ENCODE measurements at regions not wholly inside any gene's neighbourhood (a gene's known extent, or its start where the extent isn't known, plus 50 kb on each side); places are given as distances from the start of the nearest gene placed in this dataset.

DNA sequence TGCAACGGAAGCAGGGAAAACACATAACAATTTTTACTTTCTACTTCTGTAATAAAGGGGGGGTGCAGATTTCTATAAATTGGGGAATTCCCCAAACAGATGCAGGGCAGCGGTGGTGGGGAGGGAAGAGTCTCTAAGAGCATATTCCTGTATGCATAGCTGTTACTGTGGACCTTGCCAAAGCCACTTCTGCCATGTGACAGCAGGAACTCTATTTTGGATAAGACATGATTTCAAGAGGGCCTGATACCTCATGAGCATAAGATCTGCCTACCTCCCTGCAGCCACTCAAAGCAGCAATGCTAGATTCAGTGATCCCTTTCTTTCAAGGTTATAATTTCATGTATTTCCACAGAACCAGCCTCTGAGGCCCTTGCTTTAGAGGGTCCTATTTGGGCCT, 86.2 kb upstream of the CNKSR3 start:
- Histone ChIP-seq H3K27ac (no peak overlapping the region), H3K36me3 (no peaks in the 10 kb centered on the region), H3K9me3 (no peaks in the 10 kb centered on the region), H3K4me3 (no peak overlapping the region), H3K4me1 (no peaks in the 10 kb centered on the region), H3K27me3 (no peaks in the 10 kb centered on the region)
- no peak for DNase-seq (ENCODE audit: low spot score in 2 of 2)
- WGBS: 84% methylated on average over 2 of the region's 2 CpGs
- no peak for TF ChIP-seq CTCF (IDR thresholded peaks at IDR 0.05)
- no peak for TF ChIP-seq POLR2AphosphoS5 (IDR thresholded peaks at IDR 0.05)
- no peak for TF ChIP-seq EP300 (IDR thresholded peaks at IDR 0.05)
- TF ChIP-seq POLR2A (IDR thresholded peaks at IDR 0.05): no peak

GRCh38 chr6:154598399-154598798, 87.9 kb upstream of the CNKSR3 start:
- Histone ChIP-seq H3K27ac (no peak overlapping the region), H3K9me3 (no peaks in the 10 kb centered on the region), H3K4me1 (no peaks in the 10 kb centered on the region), H3K4me3 (no peak overlapping the region), H3K36me3 (no peaks in the 10 kb centered on the region), H3K27me3 (no peaks in the 10 kb centered on the region)
- TF ChIP-seq POLR2A (IDR thresholded peaks at IDR 0.05) (no peak), POLR2AphosphoS5 (IDR thresholded peaks at IDR 0.05) (no peak), CTCF (IDR thresholded peaks at IDR 0.05) (no peak), EP300 (IDR thresholded peaks at IDR 0.05) (no peak)
- 92% methylated on average over 6 of the region's 6 CpGs for WGBS
- no peak for DNase-seq (ENCODE audit: low spot score in 2 of 2)

GRCh38 chr6:154602296-154602695, 91.8 kb upstream of the CNKSR3 start:
- WGBS: 80% methylated on average over 5 of the region's 5 CpGs

DNA sequence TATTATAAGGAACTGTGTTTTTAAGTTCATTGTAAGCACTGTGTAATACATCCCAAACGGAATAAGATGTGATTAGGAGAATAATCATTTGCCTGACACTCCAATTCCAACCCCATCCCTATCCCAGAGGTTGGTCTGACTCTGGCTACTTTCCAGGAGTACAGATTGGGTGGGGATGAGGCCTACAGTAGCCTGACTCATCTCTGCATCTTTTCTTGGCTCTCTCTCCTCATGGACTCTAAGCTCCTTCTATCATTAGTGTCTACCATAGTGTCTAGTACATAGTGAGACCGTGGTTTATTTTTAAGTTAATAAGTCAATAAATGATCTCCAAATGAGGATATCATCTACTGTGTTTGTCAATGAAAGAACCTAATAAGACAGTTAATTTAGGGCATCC, 92.2 kb upstream of the CNKSR3 start:
- 77% methylated on average over 2 of the region's 2 CpGs for WGBS
- no peak overlapping the region for H3K27ac ChIP-seq

More at GRCh38 chr6:154602296-154602695, 91.8 kb upstream of the CNKSR3 start:
- Histone ChIP-seq H3K36me3 (no peaks in the 10 kb centered on the region), H3K4me3 (no peak overlapping the region), H3K27ac (no peak overlapping the region), H3K4me1 (no peaks in the 10 kb centered on the region), H3K27me3 (no peaks in the 10 kb centered on the region), H3K9me3 (no peaks in the 10 kb centered on the region)
- TF ChIP-seq POLR2A (IDR thresholded peaks at IDR 0.05) (no peak), POLR2AphosphoS5 (IDR thresholded peaks at IDR 0.05) (no peak), EP300 (IDR thresholded peaks at IDR 0.05) (no peak), CTCF (IDR thresholded peaks at IDR 0.05) (no peak)
- DNase-seq (ENCODE audit: low spot score in 2 of 2): no peak

GRCh38 chr6:154604119-154604518, 93.6 kb upstream of the CNKSR3 start:
- Histone ChIP-seq H3K36me3 (no peaks in the 10 kb centered on the region), H3K4me3 (no peak overlapping the region), H3K27me3 (no peaks in the 10 kb centered on the region), H3K27ac (no peak overlapping the region), H3K4me1 (no peaks in the 10 kb centered on the region), H3K9me3 (no peaks in the 10 kb centered on the region)
- DNase-seq (ENCODE audit: low spot score in 2 of 2): no peak
- TF ChIP-seq CTCF (IDR thresholded peaks at IDR 0.05) (no peak), POLR2A (IDR thresholded peaks at IDR 0.05) (no peak), EP300 (IDR thresholded peaks at IDR 0.05) (no peak), POLR2AphosphoS5 (IDR thresholded peaks at IDR 0.05) (no peak)
- 90% methylated on average over 8 of the region's 8 CpGs for WGBS

More for the DNA sequence above, 92.2 kb upstream of the CNKSR3 start:
- Histone ChIP-seq H3K4me1 (no peaks in the 10 kb centered on the region), H3K9me3 (no peaks in the 10 kb centered on the region), H3K27me3 (no peaks in the 10 kb centered on the region), H3K4me3 (no peak overlapping the region), H3K36me3 (no peaks in the 10 kb centered on the region)
- no peak for DNase-seq (ENCODE audit: low spot score in 2 of 2)
- TF ChIP-seq CTCF (IDR thresholded peaks at IDR 0.05): no peak
- no peak for TF ChIP-seq POLR2AphosphoS5 (IDR thresholded peaks at IDR 0.05)
